Epithelial cell of esophagus (primary cell): ENCODE measurements at regions not wholly inside any gene's neighbourhood (a gene's known extent, or its start where the extent isn't known, plus 50 kb on each side); places are given as distances from the start of the nearest gene placed in this dataset.

ENCODE experiments used
- DNase-seq: peaks from one replicate; pipeline ENCODE4 v3.0.0; 2010; ENCODE audit warnings: low read depth
- H3K4me3 ChIP-seq: 2 replicates; pipeline ENCODE4 v1.5.1; 2011; ENCODE audit warnings: mild to moderate bottlenecking, low read length, control low read depth
- CTCF ChIP-seq: IDR thresholded peaks from 2 replicates; pipeline ENCODE4 v1.5.1; 2011; ENCODE audit warnings: low read depth, mild to moderate bottlenecking, low read length, control low read depth, inconsistent platforms; ENCODE audit not compliant: insufficient read depth; ENCODE audit errors: missing control alignments

- no peak overlapping the region for H3K4me3 ChIP-seq
- TF ChIP-seq CTCF, result no peak
- no peak for DNase-seq
These were observed 89.6 kb upstream of the THBS1 start for GRCh38 chr15:39491115-39491885.

GRCh38 chr15:39491886-39492490, 88.9 kb upstream of the THBS1 start:
- no peak for TF ChIP-seq CTCF
- no peak overlapping the region for H3K4me3 ChIP-seq
- DNase-seq, result no peak

GRCh38 chr15:39493424-39494067, 87.3 kb upstream of the THBS1 start:
- H3K4me3 ChIP-seq, result no peak overlapping the region
- no peak for DNase-seq
- TF ChIP-seq CTCF, result no peak

GRCh38 chr15:39494462-39494861, 86.4 kb upstream of the THBS1 start:
- no peak for DNase-seq

GRCh38 chr15:39495871-39496840, 84.7 kb upstream of the THBS1 start:
- no peak for TF ChIP-seq CTCF
- DNase-seq, result peak; percentile 59
- H3K4me3 ChIP-seq, result no peak overlapping the region

More at GRCh38 chr15:39494462-39494861, 86.4 kb upstream of the THBS1 start:
- TF ChIP-seq CTCF, result no peak
- no peak overlapping the region for H3K4me3 ChIP-seq

- H3K4me3 ChIP-seq, result no peak overlapping the region
- no peak for TF ChIP-seq CTCF
- no peak for DNase-seq
These were observed 83.7 kb upstream of the THBS1 start for GRCh38 chr15:39497016-39497758.
